Endothelial cell of umbilical vein (primary cell): ENCODE measurements at regions not wholly inside any gene's neighbourhood (a gene's known extent, or its start where the extent isn't known, plus 50 kb on each side); places are given as distances from the start of the nearest gene placed in this dataset.

Experiments used
- BruUV-seq: library from RNA; stranded (reverse); fragments of 400-500 nt; replicated peaks from 2 replicates; lab custom pipeline; 2021; lab: Mats Ljungman, UMichigan
- CTCF ChIA-PET: fragments of 300-600, 350-600 bp; sonication (Branson Sonifier 250); formaldehyde crosslinking; loops from one replicate; lab custom pipeline; 2021; ENCODE audit warnings: antibody characterized with exemption, inconsistent platforms; lab: Charles Lee
- POLR2A ChIA-PET: fragments of 300-600, 350-600 bp; sonication (Branson Sonifier 250); formaldehyde crosslinking; loops from one replicate; lab custom pipeline; 2021; ENCODE audit warnings: antibody characterized with exemption, inconsistent platforms; lab: Charles Lee
- DNase-seq: peaks from one replicate; pipeline ENCODE4 v3.0.0-alpha.2; 2011; ENCODE audit warnings: low read depth, low spot score
- FAIRE-seq: peaks from 2 replicates; lab custom pipeline; 2011; peaks lifted over from hg19 to GRCh38; lab: Jason Lieb, UNC
- H2AFZ ChIP-seq: 2 replicates; pipeline ENCODE4 v1.6.0; 2012; ENCODE audit warnings: low read depth, low read length, control low read depth, inconsistent platforms
- H3K27ac ChIP-seq: 2 replicates; pipeline ENCODE4 v1.5.1; 2011; ENCODE audit warnings: low read depth, mild to moderate bottlenecking, control low read depth, low read length, moderate library complexity; ENCODE audit not compliant: insufficient read depth
- H3K27me3 ChIP-seq, 2 experiments: 2 replicates each; pipeline versions ENCODE4 v1.6.0 to v1.6.1; 2011; ENCODE audit warnings: low read length in 2 of 2, mixed read lengths in 1 of 2; ENCODE audit not compliant: control insufficient read depth in 2 of 2, insufficient read depth in 2 of 2
- H3K36me3 ChIP-seq, 2 experiments: 2 replicates in 1 of 2; 3 replicates in 1 of 2; pipeline ENCODE4 v1.5.1; 2011; ENCODE audit warnings: low read length in 2 of 2, mild to moderate bottlenecking in 1 of 2, moderate library complexity in 1 of 2; ENCODE audit not compliant: control insufficient read depth in 2 of 2, insufficient read depth in 2 of 2; ENCODE audit errors: extremely low read depth in 1 of 2
- H3K4me1 ChIP-seq: 3 replicates; pipeline ENCODE4 v1.5.1; 2011; ENCODE audit warnings: mild to moderate bottlenecking, low read length; ENCODE audit not compliant: control insufficient read depth, insufficient read depth; ENCODE audit errors: extremely low read depth
- H3K4me2 ChIP-seq: 2 replicates; pipeline ENCODE4 v1.6.1; 2011; ENCODE audit warnings: low read length, control low read depth, mixed read lengths; ENCODE audit not compliant: insufficient read depth
- H3K4me3 ChIP-seq, 3 experiments: fragments of 200-600 bp in 1 of 3; sonication (generic), shearing (Covaris generic) in 1 of 3; replicated peaks in 1 of 3; 2 replicates each; pipeline ENCODE4 v1.5.1; 2011 to 2016; ENCODE audit warnings: control low read depth in 3 of 3, low read length in 3 of 3, mild to moderate bottlenecking in 2 of 3, inconsistent platforms in 1 of 3, low read depth in 1 of 3, moderate library complexity in 1 of 3; ENCODE audit not compliant: insufficient read depth in 1 of 3
- H3K79me2 ChIP-seq: 2 replicates; pipeline ENCODE4 v1.6.0; 2012; ENCODE audit warnings: low read length, inconsistent platforms; ENCODE audit not compliant: control insufficient read depth, insufficient read depth
- H3K9ac ChIP-seq: replicated peaks from 2 replicates; pipeline ENCODE3; 2011; ENCODE audit warnings: low read length, control low read depth; ENCODE audit not compliant: insufficient read depth; ENCODE audit errors: extremely low read depth
- H3K9me1 ChIP-seq: replicated peaks from 3 replicates; pipeline ENCODE4 v1.6.0; 2011; ENCODE audit warnings: mild to moderate bottlenecking, low read length; ENCODE audit not compliant: control insufficient read depth, insufficient read depth; ENCODE audit errors: extremely low read depth
- H3K9me3 ChIP-seq: replicated peaks from 2 replicates; pipeline ENCODE4 v1.5.1; 2012; ENCODE audit warnings: low read length, inconsistent platforms; ENCODE audit not compliant: control insufficient read depth, insufficient read depth
- H4K20me1 ChIP-seq: replicated peaks from 2 replicates; pipeline ENCODE3; 2011; ENCODE audit warnings: mild to moderate bottlenecking, low read length; ENCODE audit not compliant: control insufficient read depth, insufficient read depth; ENCODE audit errors: extremely low read depth
- EZH2 ChIP-seq: IDR thresholded peaks from 2 replicates; pipeline ENCODE4 v1.6.1; 2012; ENCODE audit warnings: borderline replicate concordance, low read depth, mild to moderate bottlenecking, moderate library complexity, low read length, inconsistent platforms; ENCODE audit not compliant: severe bottlenecking
- FOS ChIP-seq: IDR thresholded peaks from 2 replicates; pipeline ENCODE4 v1.6.1; 2011; ENCODE audit warnings: mild to moderate bottlenecking, low read length, moderate library complexity, borderline replicate concordance; ENCODE audit not compliant: insufficient read depth
- GATA2 ChIP-seq: IDR thresholded peaks from 2 replicates; pipeline ENCODE4 v1.7.0; 2011; ENCODE audit warnings: low read depth, mild to moderate bottlenecking, moderate library complexity, mixed read lengths, low read length; ENCODE audit not compliant: insufficient read length, insufficient read depth
- JUN ChIP-seq: IDR thresholded peaks from 2 replicates; pipeline ENCODE4 v1.6.1; 2011; ENCODE audit warnings: borderline replicate concordance, low read depth; ENCODE audit not compliant: insufficient read length, insufficient read depth
- MYC ChIP-seq: IDR thresholded peaks from one replicate; pipeline ENCODE4 v1.6.1; 2011; ENCODE audit warnings: mild to moderate bottlenecking, low read depth, low read length
- POLR2A ChIP-seq: IDR thresholded peaks from 2 replicates; pipeline ENCODE4 v1.6.1; 2012; ENCODE audit warnings: low read depth, mild to moderate bottlenecking, control low read depth, low read length
- POLR2AphosphoS5 ChIP-seq: IDR thresholded peaks from 2 replicates; pipeline ENCODE4 v1.6.1; 2012; ENCODE audit warnings: low read depth, mild to moderate bottlenecking, control low read depth, low read length, moderate library complexity; ENCODE audit not compliant: insufficient read depth
- dilution Hi-C: fragments of 300-500 bp; cut with MboI; formaldehyde crosslinking; loops from one replicate; pipeline ENCODE4 v1.15.0; 2019; ENCODE audit warnings: low sequenced_read_pairs; ENCODE audit not compliant: extremely low pct_ligation_motif_present
- intact Hi-C: fragments of 100-400 bp; cut with micrococcal nuclease; formaldehyde crosslinking; loops from one replicate; pipeline ENCODE4 v1.10.0; 2022
- TF ChIP-seq, protein P1 (sequence below): IDR thresholded peaks from 2 replicates; pipeline ENCODE4 v1.6.1; 2011; ENCODE audit not compliant: insufficient read depth, insufficient read length
- TF ChIP-seq, protein P2 (sequence below), 2 donors: IDR thresholded peaks; 1 replicate in 1 of 2; 2 replicates in 1 of 2; pipeline ENCODE4 v1.5.1; 2011; ENCODE audit warnings: low read length in 2 of 2, mild to moderate bottlenecking in 2 of 2, moderate library complexity in 2 of 2, control low read depth in 1 of 2, inconsistent platforms in 1 of 2, low read depth in 1 of 2; ENCODE audit not compliant: insufficient read depth in 1 of 2; ENCODE audit errors: extremely low read depth in 1 of 2

DNA sequence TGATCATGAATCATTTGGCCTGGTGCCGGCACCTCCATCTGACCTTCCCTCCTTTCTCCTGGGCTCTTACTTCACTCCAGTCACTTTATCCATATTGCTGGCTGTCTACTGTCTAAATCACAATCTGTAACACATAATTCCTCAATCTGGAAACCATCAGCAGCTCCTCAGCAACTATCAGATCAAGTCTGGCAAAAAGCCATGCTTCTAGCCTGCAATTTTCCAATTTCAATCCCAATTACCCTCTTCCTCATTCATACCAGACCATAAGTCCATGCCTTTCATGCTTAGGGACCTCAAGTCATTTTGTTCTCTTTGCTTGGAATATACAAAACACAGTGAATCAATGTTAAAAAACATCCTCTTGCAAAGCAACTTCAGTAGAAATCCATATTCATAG lies 882.8 kb upstream of the ANO3 start:
- intact Hi-C loops (no loop called here), dilution Hi-C loops (no loop called here)
- H4K20me1 ChIP-seq: no peaks in the 10 kb centered on the region
- peaks cover 2% of the 10 kb centered on the region for H3K9me3 ChIP-seq
- H3K27me3 ChIP-seq: no peaks in the 10 kb centered on the region
- DNase-seq (no peak), FAIRE-seq (no peak)
- ChIA-PET POLR2A (no interaction called here), CTCF (no interaction called here)
- no peak overlapping the region for H3K4me2 ChIP-seq
- H3K36me3 ChIP-seq: no peaks in the 10 kb centered on the region
- H3K9ac ChIP-seq: no peak overlapping the region
- no peaks in the 10 kb centered on the region for H3K9me1 ChIP-seq
- no peak overlapping the region for H3K4me3 ChIP-seq
- TF ChIP-seq POLR2AphosphoS5 (no peak), GATA2 (no peak), EZH2 (no peak), MYC (no peak), POLR2A (no peak), JUN (no peak), FOS (no peak)
- TF ChIP-seq, protein P1, sequence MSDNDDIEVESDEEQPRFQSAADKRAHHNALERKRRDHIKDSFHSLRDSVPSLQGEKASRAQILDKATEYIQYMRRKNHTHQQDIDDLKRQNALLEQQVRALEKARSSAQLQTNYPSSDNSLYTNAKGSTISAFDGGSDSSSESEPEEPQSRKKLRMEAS: no peak
- TF ChIP-seq, protein P2, sequence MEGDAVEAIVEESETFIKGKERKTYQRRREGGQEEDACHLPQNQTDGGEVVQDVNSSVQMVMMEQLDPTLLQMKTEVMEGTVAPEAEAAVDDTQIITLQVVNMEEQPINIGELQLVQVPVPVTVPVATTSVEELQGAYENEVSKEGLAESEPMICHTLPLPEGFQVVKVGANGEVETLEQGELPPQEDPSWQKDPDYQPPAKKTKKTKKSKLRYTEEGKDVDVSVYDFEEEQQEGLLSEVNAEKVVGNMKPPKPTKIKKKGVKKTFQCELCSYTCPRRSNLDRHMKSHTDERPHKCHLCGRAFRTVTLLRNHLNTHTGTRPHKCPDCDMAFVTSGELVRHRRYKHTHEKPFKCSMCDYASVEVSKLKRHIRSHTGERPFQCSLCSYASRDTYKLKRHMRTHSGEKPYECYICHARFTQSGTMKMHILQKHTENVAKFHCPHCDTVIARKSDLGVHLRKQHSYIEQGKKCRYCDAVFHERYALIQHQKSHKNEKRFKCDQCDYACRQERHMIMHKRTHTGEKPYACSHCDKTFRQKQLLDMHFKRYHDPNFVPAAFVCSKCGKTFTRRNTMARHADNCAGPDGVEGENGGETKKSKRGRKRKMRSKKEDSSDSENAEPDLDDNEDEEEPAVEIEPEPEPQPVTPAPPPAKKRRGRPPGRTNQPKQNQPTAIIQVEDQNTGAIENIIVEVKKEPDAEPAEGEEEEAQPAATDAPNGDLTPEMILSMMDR (IDR thresholded peaks at IDR 0.05; ENCODE audit: extremely low read depth in 1 of 2, insufficient read depth in 1 of 2, low read depth in 1 of 2, low read length in 2 of 2): no peak
- no peak overlapping the region for H2AFZ ChIP-seq
- no peaks in the 10 kb centered on the region for H3K4me1 ChIP-seq
- BruUV-seq: no TSS peak
- H3K79me2 ChIP-seq: no peaks in the 10 kb centered on the region
- H3K27ac ChIP-seq: no peak overlapping the region
